Superior temporal gyrus (tissue), 1 donor: ENCODE measurements at regions not wholly inside any gene's neighbourhood (a gene's known extent, or its start where the extent isn't known, plus 50 kb on each side); places are given as distances from the start of the nearest gene placed in this dataset.
A peak's percentile ranks its signal among the peaks of the same experiment; 100 is the strongest.
"Not testable (repeated sequence)": the region's sequence is repeated elsewhere in the genome, so short reads cannot be mapped to it uniquely, and the experiment has no call there.

Experiments used
- DNase-seq: peaks from one replicate; pipeline ENCODE4 v3.0.0-alpha.2; 2016; ENCODE audit errors: extremely low spot score

DNA sequence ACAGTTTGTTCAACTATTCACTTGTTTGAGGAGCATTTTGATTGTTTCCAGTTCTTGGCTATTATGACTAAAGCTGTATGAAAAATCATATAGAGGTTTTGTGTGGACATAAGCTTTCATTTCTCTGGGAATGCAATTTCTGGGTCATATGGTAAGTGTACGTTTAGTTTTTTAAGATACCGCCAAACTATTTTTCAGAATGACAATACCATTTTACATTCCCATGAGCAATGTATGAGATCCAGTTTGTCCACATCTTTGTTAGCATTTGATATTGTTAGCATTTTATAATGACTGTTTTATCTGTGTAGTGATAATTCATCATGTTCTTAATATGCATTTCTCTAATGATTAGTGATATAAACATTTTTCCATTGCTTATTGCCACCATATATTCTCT, 258.7 kb upstream of the CTNNB1 start:
- DNase-seq: no peak

DNA sequence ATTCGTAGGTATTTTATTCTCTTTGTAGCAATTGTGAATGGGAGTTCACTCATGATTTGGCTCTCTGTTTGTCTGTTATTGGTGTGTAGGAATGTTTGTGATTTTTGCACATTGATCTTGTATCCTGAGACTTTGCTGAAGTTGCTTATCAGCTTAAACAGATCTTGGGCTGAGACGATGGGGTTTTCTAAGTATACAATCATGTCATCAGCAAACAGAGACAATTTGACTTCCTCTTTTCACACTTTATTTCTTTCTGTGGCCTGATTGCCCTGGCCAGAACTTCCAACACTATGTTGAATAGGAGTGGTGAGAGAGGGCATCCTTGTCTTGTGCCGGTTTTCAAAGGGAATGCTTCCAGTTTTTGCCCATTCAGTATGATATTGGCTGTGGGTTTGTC, 252.3 kb upstream of the CTNNB1 start:
- DNase-seq: not testable (repeated sequence)

DNA sequence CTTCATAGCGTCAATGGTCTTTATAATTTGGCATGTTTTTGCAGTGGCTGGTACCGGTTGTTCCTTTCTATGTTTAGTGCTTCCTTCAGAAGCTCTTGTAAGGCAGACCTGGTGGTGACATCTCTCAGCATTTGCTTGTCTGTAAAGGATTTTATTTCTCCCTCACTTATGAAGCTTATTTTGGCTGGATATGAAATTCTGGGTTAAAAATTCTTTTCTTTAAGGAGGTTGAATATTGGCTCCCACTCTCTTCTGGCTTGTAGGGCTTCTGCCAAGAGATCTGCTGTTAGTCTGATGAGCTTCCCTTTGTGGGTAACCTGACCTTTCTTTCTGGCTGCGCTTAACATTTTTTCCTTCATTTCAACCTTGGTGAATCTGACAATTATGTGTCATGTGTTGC, 250.0 kb upstream of the CTNNB1 start:
- not testable (repeated sequence) for DNase-seq

DNA sequence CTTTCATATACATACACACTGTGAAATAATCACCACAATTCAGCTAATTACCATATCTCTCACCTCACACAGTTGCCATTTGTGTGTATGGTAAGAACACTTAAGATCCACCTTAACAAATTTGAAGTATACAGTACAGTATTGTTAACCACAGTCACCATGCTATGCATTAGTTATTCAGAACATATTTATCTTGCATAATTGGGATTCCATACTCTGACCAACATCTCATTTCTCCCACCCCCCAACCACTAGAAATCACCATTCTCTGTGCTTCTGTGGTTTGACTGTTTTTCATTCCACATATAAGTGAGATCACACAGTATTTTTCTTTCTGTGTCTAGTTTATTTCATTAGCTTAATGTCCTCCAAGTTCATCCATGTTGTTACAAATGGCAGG, 247.7 kb upstream of the CTNNB1 start:
- no peak for DNase-seq

DNA sequence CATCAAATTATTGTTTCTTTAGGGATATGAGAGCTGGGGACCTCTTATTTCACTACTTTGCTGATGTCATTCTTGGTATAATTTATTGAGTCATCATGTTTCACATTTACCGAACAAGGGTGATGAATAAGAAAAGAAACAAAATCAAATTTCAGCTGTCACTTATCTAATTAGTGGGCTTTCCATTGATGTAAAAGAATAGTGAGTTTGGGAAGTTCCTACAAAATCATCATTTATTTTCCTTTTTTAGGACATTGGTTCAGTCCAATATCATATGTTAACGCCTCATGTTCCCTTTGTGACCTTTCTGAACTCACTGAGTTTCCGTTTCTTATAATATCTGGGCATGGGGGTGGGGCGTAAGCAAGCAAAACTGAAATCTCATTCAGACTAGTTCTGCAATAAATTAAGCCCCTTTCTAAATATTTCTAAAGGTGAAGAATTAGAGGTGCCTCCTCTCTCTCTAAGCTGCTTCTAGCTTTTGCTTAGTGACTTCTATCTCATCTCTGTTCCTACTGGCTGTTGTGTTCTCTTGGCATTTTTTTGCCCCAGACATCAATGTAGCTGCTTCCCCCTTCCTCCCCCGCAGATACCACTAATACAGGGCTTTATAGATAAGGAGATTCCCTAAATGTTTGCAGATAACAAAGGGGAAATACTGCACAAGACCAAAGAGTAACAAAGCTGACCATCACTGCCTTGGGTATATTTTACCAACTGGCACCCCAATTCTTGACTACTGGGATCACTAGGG, 238.0 kb upstream of the CTNNB1 start:
- no peak for DNase-seq

DNA sequence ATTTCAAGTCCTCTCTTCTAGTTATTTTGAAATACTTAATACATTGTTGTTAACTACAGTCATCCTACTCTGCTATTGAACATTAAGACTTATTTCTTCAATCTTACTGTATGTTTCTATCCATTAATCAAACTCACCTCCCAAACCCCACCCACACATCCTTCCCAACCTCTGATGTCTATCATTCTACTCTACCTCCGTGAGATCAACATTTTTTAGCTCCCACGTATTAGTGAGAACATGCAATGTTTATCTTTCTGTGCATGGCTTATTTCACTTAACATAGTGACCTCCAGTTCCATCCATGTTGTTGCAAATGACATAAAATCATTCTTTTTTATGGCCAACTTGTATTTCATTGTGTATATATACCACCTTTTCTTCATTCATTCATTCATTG, 236.6 kb upstream of the CTNNB1 start:
- no peak for DNase-seq

DNA sequence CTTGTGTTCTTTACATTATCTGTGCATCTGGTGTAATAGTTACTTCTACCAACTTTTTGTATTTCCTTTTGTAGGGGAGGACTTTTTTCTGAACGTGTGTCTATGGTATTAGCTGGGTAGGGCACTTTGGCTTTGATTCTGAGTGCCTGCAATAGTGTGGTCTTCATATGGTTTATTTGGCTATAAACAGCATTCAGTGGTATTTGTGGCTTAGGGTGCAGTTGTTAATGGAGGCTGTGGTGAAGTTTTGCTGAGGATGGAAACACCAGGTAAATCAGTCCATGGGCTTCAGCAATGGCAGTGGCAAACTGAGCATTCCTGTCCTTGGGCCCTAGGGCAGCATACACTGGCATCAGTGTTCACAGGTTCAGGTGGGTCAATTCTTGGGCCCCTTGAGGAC, 230.6 kb upstream of the CTNNB1 start:
- DNase-seq: no peak

DNA sequence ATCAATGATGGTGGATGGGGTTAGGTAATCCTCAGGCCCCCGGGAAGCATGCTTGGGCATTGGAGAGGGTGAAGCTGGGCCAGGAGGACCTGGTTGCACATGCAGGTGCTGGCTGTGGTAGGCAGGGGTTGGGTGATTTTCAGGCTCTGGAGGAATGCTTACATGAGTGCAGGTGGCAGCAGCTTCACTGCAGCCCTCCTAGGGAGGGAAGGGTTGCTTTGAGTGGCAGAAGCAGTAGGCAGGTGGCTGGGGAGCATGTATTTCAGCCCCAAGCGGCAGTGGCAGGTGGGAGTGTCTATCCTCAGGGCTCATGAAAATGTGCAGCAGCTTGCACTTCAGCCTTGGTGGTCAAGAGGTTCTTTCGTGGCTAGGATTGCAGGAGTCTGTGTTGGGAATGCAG, 230.0 kb upstream of the CTNNB1 start:
- no peak for DNase-seq

DNA sequence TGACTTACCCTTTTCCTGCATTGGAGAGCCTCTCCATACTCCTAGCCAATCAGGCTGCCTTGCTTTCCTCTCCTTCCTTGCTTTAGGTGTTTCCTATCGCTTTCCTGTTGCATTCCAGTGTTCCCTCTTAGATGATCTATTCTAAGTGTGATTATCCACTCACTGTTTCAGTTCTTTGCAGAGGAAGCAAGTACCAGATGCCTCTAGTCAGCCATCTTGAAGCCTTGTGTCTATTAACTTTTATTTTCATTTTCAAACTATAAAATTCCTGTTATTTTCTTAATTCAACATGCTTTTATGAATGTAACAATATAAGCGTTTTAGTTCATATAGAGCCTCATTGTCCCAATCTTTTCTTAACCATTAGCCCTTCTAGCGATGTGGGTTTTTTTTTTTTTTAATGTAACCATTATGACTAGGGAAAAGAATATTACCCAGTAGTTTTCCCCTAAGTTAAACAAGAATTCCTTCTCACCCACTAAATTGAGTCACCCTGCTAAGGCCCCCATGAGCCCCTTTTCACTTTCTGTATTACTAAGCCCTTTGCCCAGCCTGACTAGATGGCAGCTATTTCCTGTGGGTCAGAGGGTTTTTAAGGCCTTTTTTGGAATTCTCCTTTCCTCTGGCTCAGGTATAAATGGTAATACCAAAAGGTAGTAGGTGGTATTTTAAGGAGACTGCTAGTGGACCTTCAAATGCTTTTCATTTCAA, 229.4 kb upstream of the CTNNB1 start:
- DNase-seq: no peak

DNA sequence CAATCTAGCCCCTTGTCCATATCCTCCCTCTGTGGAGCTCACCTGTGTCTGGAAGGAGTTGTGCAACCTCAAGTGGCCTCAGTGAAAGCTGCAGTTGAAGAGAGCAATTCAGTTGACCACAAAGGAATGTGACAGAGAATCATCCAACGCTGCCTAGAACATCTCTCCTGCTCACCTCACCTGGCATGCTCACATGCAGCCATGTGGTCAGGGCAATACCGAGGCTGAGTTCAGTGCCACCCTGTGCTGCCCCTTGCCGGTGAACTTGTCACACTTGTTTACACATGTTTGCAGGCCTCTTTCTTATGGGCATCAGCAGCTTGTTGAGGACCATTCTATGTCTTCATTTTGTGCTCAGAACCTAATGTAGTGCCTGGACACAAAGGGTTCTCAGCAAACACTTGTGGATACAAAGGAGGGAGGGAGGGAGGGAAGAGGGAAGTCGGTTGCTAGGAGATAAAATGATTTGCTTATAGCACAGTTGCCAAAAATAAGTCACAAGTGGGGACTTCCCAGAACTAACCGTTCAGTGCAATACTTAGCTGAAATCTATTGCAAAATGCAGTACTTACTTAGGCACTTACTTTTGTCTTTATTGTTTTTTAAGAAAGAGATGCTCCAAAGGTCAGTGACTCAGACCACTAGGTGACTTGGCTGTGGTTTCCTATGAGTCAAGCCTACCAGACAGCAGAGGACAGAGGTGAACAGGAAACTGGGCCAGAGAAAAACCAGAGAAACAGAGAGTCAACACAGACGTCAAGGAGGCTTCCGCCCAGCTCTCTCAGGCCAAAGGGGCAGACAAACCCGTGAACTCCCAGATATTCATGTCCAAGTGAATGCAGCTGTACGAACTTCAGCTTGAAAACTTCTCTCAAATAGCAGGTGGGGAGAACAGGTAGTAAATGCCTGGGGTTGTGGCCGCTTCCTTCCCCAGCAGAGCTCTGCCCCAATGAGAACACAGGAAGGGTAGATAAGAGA, 227.8 kb upstream of the CTNNB1 start:
- peak; percentile 33 for DNase-seq

DNA sequence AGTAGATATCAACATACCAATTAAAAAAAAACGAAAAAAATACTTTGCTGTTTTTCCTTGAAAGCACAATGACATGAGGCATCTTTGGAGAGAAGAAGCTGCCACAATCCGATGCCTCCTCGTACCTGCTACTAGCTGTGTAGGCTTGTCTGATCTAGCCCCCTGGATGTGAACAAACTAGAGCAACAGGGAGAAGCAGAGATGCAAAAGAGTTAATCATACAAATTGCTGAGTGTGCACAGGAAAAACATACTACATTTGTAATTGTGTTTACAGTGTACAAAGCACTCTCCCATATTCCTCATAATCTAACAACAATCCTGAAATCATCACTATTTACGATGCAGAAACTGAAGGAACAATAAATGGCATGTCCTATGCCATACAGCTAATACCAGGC, 227.0 kb upstream of the CTNNB1 start:
- no peak for DNase-seq

DNA sequence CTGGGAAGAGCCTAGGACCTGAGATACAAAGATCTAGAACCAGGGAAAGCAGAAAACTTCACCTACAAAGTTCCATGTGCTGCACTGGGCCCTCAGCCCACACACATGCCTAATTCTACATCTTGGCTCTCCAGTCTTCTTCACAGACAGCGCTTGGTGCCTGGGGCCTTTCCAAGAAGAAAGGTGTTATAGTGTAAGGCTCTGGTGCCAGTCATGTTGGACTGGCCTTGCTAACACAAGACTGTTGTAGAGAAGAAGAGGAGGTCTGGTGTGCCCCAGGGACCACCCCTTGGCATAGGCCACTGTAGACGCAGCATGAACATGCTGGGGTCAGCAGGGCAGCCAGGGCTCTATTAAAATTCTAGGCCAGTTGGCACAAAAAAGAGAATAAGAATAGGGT, 226.2 kb upstream of the CTNNB1 start:
- peak; percentile 33 for DNase-seq

DNA sequence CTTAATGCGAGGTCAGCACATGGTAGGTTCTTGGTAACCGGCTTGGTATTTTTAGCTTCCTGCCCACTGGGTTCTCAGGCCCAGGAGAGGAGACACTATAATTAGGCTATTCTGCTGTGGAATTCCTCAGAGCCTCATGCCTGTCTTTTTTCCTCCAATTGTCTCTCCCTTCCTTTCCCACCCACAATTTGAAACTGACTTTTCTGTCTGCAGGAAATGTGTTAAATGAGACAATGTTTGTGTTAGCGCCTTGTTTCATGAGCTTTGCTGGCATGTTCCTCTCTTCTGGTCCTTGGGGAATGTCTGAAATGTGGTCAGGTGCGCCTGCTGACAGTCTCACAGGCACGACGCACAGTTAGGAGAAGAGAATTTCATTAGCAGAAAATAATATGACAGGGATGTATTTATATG, 223.6 kb upstream of the CTNNB1 start:
- DNase-seq: no peak

DNA sequence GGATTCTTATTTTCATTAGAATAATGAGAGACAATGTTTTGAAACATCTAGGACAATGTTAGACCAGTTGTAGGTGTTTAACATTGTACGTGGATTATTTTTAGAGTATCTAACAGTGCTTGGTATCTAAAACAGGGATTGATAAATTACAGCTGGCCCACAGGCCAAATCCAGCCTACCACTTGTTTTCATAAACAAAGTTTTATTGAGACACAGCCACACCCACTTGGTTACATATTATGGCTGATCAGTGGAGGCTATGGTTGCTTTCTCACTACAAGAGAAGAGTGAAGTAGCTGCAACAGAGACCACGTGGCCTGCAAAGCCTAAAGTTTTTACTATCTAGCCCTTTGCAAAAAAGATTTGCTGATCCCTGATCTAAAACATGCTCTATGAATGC, 223.1 kb upstream of the CTNNB1 start:
- no peak for DNase-seq

DNA sequence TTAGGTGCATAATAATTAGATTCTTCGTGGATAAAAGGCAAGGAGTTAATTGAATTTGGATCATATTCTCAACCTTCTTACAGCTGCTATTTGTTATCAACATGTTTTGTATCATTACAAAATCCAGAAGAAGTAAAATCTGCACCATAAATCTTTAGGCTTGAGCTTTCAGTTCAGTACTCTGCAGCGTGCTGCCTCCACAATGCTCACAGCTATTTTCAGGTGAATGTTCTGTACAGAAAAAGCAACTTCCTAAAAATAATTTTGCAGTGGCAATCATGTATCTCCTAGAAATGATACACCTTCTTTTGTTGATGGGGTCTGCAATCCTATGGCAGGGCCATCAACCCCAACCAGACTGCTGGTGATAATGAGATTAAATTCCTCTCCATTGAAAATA, 220.9 kb upstream of the CTNNB1 start:
- DNase-seq: no peak

DNA sequence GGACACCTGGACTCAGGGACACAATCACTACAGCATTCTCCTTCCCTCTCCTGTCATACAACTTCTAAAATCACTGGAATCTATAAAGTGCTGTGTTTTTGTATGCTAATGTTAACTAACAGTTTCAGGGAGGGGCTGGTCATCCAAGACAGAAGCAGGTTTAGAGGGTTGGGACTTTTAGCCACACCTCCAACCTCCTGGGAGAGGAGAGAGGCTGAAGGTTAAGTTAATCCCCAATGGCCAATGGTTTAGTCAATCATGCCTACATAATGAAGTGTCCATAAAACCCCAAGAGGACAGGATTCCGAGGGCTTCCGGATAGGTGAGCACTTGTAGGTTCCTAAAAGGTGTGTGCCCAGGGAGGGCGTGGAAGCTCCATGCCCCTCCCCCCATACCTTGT, 219.3 kb upstream of the CTNNB1 start:
- DNase-seq: no peak

DNA sequence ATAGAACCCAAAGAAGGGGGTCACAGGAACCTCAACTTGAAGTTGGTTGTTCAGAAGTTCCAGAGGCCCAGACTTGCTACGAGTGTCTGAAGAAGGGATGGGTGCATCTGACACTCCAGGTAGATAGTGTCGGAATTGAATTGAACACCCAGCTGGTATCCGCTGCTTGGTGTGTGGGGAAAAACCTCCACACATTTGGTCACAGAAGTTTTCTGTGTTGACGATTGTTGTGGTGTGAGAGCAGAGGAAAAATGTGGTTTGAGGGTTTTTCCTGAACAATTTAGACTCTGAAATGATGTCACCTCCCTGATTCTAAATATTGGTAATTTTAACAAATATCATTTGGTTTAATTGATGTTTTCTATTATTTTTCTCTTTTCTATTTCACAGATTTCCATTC, 218.8 kb upstream of the CTNNB1 start:
- no peak for DNase-seq

DNA sequence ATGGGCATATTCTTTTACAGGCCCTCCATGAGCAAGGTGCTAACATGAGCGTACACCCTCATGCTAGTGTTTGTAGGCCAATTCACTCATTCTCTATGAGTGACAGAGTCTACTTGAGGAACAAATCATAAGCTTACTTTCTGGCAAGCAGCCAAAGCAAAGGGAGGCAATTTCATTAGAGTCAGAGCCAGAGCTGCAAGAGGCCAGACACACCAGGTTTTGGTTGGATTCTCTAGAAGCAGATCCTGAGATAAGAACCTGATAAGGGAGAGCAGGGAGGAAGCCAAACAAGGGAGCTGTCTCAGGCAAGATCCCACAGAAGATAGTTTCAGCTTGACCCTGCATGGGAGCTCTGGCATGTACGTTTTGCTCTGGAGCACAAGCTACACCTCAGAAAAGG, 214.1 kb upstream of the CTNNB1 start:
- no peak for DNase-seq

DNA sequence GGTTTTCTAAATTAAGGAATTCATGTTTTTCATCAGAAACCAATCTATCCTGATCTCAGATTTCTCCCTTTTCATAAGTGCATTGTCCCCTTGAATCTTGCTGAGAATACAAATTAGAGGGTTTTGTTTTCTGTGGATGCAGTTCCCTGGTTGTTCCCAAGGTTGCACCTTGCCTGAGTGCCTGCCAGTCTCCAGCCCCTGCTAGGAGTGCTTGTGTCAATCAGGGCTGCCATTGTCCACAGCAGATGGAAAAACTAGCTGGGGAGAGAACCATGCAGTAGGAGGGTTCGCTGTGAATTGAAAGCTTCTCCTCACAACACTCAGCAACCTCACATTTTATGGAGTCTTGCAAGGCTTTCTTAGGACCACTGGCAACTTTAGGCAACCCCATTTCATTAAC, 210.8 kb upstream of the CTNNB1 start:
- no peak for DNase-seq

DNA sequence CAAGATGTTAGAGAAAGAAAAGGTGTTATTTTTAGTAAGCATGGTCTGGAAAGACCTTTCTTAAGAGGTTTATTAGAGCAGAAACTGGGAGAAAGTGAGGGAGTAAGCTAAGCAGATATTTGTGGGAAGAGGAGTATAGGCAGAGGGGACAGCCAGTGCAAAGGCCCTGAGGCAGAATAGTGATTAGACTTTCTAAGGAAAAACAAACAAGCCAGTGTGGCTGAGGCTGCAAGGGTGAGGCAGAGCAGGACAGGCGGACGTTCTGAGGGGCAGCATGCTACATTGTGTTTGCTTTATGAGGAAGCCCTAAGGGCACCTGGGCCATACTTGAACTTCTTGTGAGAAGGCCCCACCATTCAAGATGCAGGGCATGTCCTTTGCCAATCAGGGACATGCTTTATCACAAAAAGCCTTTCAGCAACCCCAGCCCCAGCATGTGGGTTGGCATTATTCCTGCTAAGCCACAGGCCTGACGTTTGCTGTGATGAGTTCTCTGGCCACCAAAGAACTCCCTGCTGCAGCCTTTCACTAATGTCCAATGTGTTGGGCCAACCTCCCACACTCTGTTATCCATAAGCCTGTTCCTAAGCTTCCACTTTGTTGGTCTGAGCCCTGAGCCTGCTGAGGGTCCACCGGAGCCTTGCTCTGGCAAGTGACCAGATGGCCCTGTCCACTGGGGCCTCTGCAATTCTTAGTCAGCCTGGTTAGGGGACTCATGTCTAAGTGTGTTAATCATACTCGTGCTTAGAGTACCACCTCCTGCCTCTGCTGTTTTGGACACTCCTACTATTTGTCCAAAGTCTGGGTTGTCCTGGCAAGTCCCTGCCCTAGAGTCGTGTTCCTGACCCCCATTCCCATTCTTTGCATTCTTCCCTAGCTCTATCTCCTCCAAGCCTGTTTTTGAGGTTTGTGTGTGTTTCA, 209.9 kb upstream of the CTNNB1 start:
- DNase-seq: no peak

DNA sequence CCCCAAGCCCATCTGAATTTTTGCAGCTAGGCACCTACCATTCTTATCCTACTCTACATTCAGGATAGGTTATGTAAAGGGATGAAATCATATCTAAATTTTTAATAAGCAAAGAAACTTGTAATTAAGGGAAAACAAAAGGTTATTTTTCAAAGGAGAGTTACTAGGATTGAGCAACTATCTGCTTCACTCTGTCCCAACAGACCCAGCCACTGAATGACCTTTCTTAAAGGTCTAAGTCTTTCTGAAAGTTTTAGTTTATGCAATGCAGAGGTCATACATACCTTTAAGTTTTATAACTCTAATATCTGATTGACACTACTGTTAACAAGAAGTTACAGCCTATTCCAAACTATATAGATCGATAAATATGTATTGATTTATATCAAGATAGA, 209.2 kb upstream of the CTNNB1 start:
- no peak for DNase-seq
